H1 (cell line): ENCODE measurements at regions not wholly inside any gene's neighbourhood (a gene's known extent, or its start where the extent isn't known, plus 50 kb on each side); places are given as distances from the start of the nearest gene placed in this dataset.

Source experiments
- CTCF ChIA-PET: fragments of 300-600 bp; sonication (Branson Sonifier 250); formaldehyde crosslinking; loops from one replicate; lab custom pipeline; 2021; ENCODE audit not compliant: partially characterized antibody; lab: Charles Lee
- POLR2A ChIA-PET: fragments of 300-600 bp; sonication (Branson Sonifier 250); formaldehyde crosslinking; loops from one replicate; lab custom pipeline; 2021; ENCODE audit warnings: inconsistent platforms; ENCODE audit not compliant: partially characterized antibody; lab: Charles Lee
- DNase-seq, 2 experiments: peaks; one replicate each; pipeline versions ENCODE4 v3.0.0 to v3.0.0-alpha.2; 2010 to 2022; ENCODE audit warnings: low spot score in 2 of 2, low read depth in 1 of 2, mixed read lengths in 1 of 2
- FAIRE-seq: peaks from 2 replicates; lab custom pipeline; 2011; peaks lifted over from hg19 to GRCh38; lab: Jason Lieb, UNC
- H2AFZ ChIP-seq: 2 replicates; pipeline ENCODE4 v1.8.1; 2012; ENCODE audit warnings: low read length, inconsistent platforms
- H2AK5ac ChIP-seq: 2 replicates; pipeline ENCODE4 v1.6.1; 2013; ENCODE audit warnings: low read depth, low read length
- H2BK120ac ChIP-seq: replicated peaks from 2 replicates; pipeline ENCODE3; 2013; ENCODE audit warnings: low read depth, low read length, inconsistent platforms
- H2BK12ac ChIP-seq: 2 replicates; pipeline ENCODE4 v1.6.1; 2013; ENCODE audit warnings: low read depth, low read length
- H2BK15ac ChIP-seq: 2 replicates; pipeline ENCODE4 v1.6.1; 2013; ENCODE audit warnings: low read length
- H2BK20ac ChIP-seq: 2 replicates; pipeline ENCODE4 v1.6.1; 2013; ENCODE audit warnings: low read length
- H2BK5ac ChIP-seq: 2 replicates; pipeline ENCODE4 v1.6.1; 2013; ENCODE audit warnings: low read depth, low read length
- H3K14ac ChIP-seq: 2 replicates; pipeline ENCODE4 v1.6.1; 2013; ENCODE audit warnings: inconsistent platforms; ENCODE audit not compliant: insufficient read length
- H3K18ac ChIP-seq: 2 replicates; pipeline ENCODE4 v1.6.1; 2013; ENCODE audit warnings: low read length; ENCODE audit errors: extremely low read depth
- H3K23ac ChIP-seq: 2 replicates; pipeline ENCODE4 v1.6.1; 2013; ENCODE audit warnings: inconsistent platforms; ENCODE audit not compliant: insufficient read length
- H3K23me2 ChIP-seq: 2 replicates; pipeline ENCODE4 v1.6.1; 2013; ENCODE audit warnings: low read depth, low read length
- H3K27ac ChIP-seq: 2 replicates; pipeline ENCODE4 v1.6.1; 2011; ENCODE audit warnings: low read depth, low read length, inconsistent platforms
- H3K27me3 ChIP-seq, 4 experiments: replicated peaks in 1 of 4; 1 replicate in 1 of 4; 2 replicates in 3 of 4; pipeline versions ENCODE4 v1.6.1 to v1.8.1; 2011 to 2013; ENCODE audit warnings: low read length in 3 of 4, mild to moderate bottlenecking in 3 of 4, inconsistent platforms in 2 of 4, mixed read lengths in 2 of 4, moderate library complexity in 1 of 4; ENCODE audit not compliant: control insufficient read depth in 3 of 4, insufficient read depth in 3 of 4; ENCODE audit errors: extremely low read depth in 1 of 4
- H3K36me3 ChIP-seq, 4 experiments: 2 replicates each; pipeline versions ENCODE4 v1.6.1 to v1.8.1; 2011 to 2013; ENCODE audit warnings: mild to moderate bottlenecking in 4 of 4, low read length in 3 of 4, moderate library complexity in 2 of 4, control low read depth in 1 of 4, inconsistent platforms in 1 of 4; ENCODE audit not compliant: insufficient read depth in 4 of 4, control insufficient read depth in 2 of 4
- H3K4ac ChIP-seq: replicated peaks from 2 replicates; pipeline ENCODE3; 2013; ENCODE audit warnings: low read length, low read depth, mixed read lengths, inconsistent platforms; ENCODE audit not compliant: insufficient read length
- H3K4me1 ChIP-seq, 4 experiments: replicated peaks in 1 of 4; 1 replicate in 1 of 4; 2 replicates in 3 of 4; pipeline versions ENCODE4 v1.6.1 to v1.8.1; 2011 to 2013; ENCODE audit warnings: low read length in 3 of 4, inconsistent platforms in 2 of 4, mixed read lengths in 1 of 4; ENCODE audit not compliant: insufficient read depth in 4 of 4, control insufficient read depth in 3 of 4
- H3K4me2 ChIP-seq, 2 experiments: 2 replicates each; pipeline versions ENCODE4 v1.6.1 to v1.8.1; 2011 to 2013; ENCODE audit warnings: low read depth in 2 of 2, low read length in 2 of 2, control low read depth in 1 of 2, inconsistent platforms in 1 of 2, mild to moderate bottlenecking in 1 of 2; ENCODE audit not compliant: insufficient read depth in 1 of 2
- H3K4me3 ChIP-seq, 4 experiments: fragments of 200-600, 300-600 bp in 1 of 4; sonication (generic), shearing (Covaris generic), sonication (Bioruptor Twin) in 1 of 4; 2 replicates each; pipeline versions ENCODE4 v1.5.1 to v1.8.1; 2011 to 2016; ENCODE audit warnings: low read length in 4 of 4, low read depth in 3 of 4, control low read depth in 2 of 4, inconsistent platforms in 2 of 4, mild to moderate bottlenecking in 2 of 4, mixed read lengths in 1 of 4, moderate library complexity in 1 of 4; ENCODE audit not compliant: insufficient read depth in 2 of 4; ENCODE audit errors: extremely low read depth in 1 of 4
- H3K56ac ChIP-seq: replicated peaks from 2 replicates; pipeline ENCODE3; 2013; ENCODE audit warnings: low read depth, mild to moderate bottlenecking, mixed read lengths, low read length, inconsistent platforms; ENCODE audit not compliant: insufficient read length
- H3K79me1 ChIP-seq: 2 replicates; pipeline ENCODE4 v1.6.1; 2013; ENCODE audit warnings: low read depth, low read length, control low read depth
- H3K79me2 ChIP-seq, 2 experiments: 2 replicates each; pipeline versions ENCODE4 v1.6.1 to v1.8.1; 2012 to 2013; ENCODE audit warnings: low read length in 2 of 2, mild to moderate bottlenecking in 2 of 2, inconsistent platforms in 1 of 2; ENCODE audit not compliant: insufficient read depth in 2 of 2, control insufficient read depth in 1 of 2
- H3K9ac ChIP-seq, 4 experiments: replicated peaks in 1 of 4; 1 replicate in 1 of 4; 2 replicates in 3 of 4; pipeline versions ENCODE4 v1.6.1 to v1.8.1; 2011 to 2013; ENCODE audit warnings: low read depth in 3 of 4, low read length in 3 of 4, control low read depth in 2 of 4, mild to moderate bottlenecking in 2 of 4, moderate library complexity in 2 of 4, inconsistent platforms in 1 of 4; ENCODE audit errors: extremely low read depth in 1 of 4
- H3K9me3 ChIP-seq, 2 experiments: 2 replicates each; pipeline versions ENCODE4 v1.6.1 to v1.8.1; 2012 to 2013; ENCODE audit warnings: mild to moderate bottlenecking in 2 of 2, moderate library complexity in 2 of 2, control low read depth in 1 of 2, inconsistent platforms in 1 of 2, low read depth in 1 of 2, low read length in 1 of 2, mixed read lengths in 1 of 2; ENCODE audit not compliant: insufficient read depth in 2 of 2
- H4K20me1 ChIP-seq, 2 experiments: replicated peaks in 1 of 2; 2 replicates each; pipeline versions ENCODE3 to v1.8.1; 2011 to 2013; ENCODE audit warnings: inconsistent platforms in 2 of 2, low read length in 2 of 2, mild to moderate bottlenecking in 1 of 2; ENCODE audit not compliant: insufficient read depth in 2 of 2, control insufficient read depth in 1 of 2
- H4K5ac ChIP-seq: 2 replicates; pipeline ENCODE4 v1.6.1; 2013; ENCODE audit warnings: low read length, low read depth, mixed read lengths, inconsistent platforms; ENCODE audit not compliant: insufficient read length
- H4K8ac ChIP-seq: 2 replicates; pipeline ENCODE4 v1.8.0; 2013; ENCODE audit warnings: mild to moderate bottlenecking, moderate library complexity, low read length, inconsistent platforms; ENCODE audit not compliant: insufficient read depth; ENCODE audit errors: extremely low read depth
- H4K91ac ChIP-seq: replicated peaks from 2 replicates; pipeline ENCODE3; 2013; ENCODE audit warnings: low read length, mixed read lengths, inconsistent platforms; ENCODE audit not compliant: insufficient read length
- ATF3 ChIP-seq: IDR thresholded peaks from 2 replicates; pipeline ENCODE4 v1.6.1; 2011; ENCODE audit warnings: low read depth, mild to moderate bottlenecking, low read length; ENCODE audit not compliant: insufficient read depth
- BACH1 ChIP-seq: IDR thresholded peaks from 2 replicates; pipeline ENCODE4 v1.6.1; 2012; ENCODE audit warnings: low read length, improper control_type of control experiment
- CBX5 ChIP-seq: fragments of 300-800, 300-1000 bp; sonication (generic); IDR thresholded peaks from 2 replicates; pipeline ENCODE4 v1.7.1; 2016; ENCODE audit warnings: antibody characterized with exemption, low read length, low read depth
- E2F6 ChIP-seq: IDR thresholded peaks from 2 replicates; pipeline ENCODE4 v1.6.1; 2012; ENCODE audit warnings: inconsistent platforms
- JUND ChIP-seq: IDR thresholded peaks from 2 replicates; pipeline ENCODE4 v1.6.1; 2011; ENCODE audit warnings: mild to moderate bottlenecking, improper control_type of control experiment, low read length
- NRF1 ChIP-seq: IDR thresholded peaks from 2 replicates; pipeline ENCODE4 v1.6.1; 2011; ENCODE audit warnings: mild to moderate bottlenecking, low read depth, low read length, improper control_type of control experiment
- POLR2AphosphoS5 ChIP-seq: IDR thresholded peaks from 2 replicates; pipeline ENCODE4 v1.6.1; 2011; ENCODE audit warnings: low read depth, low read length
- POU5F1 ChIP-seq: IDR thresholded peaks from 2 replicates; pipeline ENCODE4 v1.6.1; 2011; ENCODE audit warnings: low read depth, mild to moderate bottlenecking, low read length, moderate library complexity
- SAP30 ChIP-seq: fragments of 300-600 bp; sonication (generic); IDR thresholded peaks from 2 replicates; pipeline ENCODE4 v1.7.1; 2012; ENCODE audit warnings: low read length, moderate library complexity, mild to moderate bottlenecking, inconsistent platforms; ENCODE audit not compliant: insufficient read depth, insufficient replicate concordance
- SIRT6 ChIP-seq: IDR thresholded peaks from one replicate; pipeline ENCODE4 v1.7.1; 2012; ENCODE audit warnings: low read length, inconsistent platforms
- SP4 ChIP-seq: IDR thresholded peaks from 2 replicates; pipeline ENCODE4 v1.6.1; 2012; ENCODE audit warnings: low read length, inconsistent platforms
- TBP ChIP-seq: IDR thresholded peaks from 2 replicates; pipeline ENCODE4 v1.6.1; 2011; ENCODE audit warnings: low read depth, low read length, improper control_type of control experiment
- TCF12 ChIP-seq: IDR thresholded peaks from 2 replicates; pipeline ENCODE4 v1.6.1; 2011; ENCODE audit warnings: low read depth, mild to moderate bottlenecking, low read length
- USF2 ChIP-seq: IDR thresholded peaks from 2 replicates; pipeline ENCODE4 v1.6.1; 2011; ENCODE audit warnings: low read length, improper control_type of control experiment
- WGBS, 2 experiments: shearing (Covaris generic) in 1 of 2; methylation state at CpG; one replicate each; pipeline versions ENCODE4 v1.1.6 to v1.1.7; 2013 to 2015; ENCODE audit warnings: low lambda C conversion rate in 2 of 2, mixed read lengths in 2 of 2, inconsistent platforms in 1 of 2, low coverage in 1 of 2, missing lambda C conversion rate in 1 of 2; ENCODE audit not compliant: insufficient replicate concordance in 2 of 2, insufficient coverage in 1 of 2, insufficient read length in 1 of 2; ENCODE audit errors: extremely low coverage in 1 of 2, missing lambda C conversion rate in 1 of 2; 5-methylcytosine and 5-hydroxymethylcytosine counted together

- no peaks in the 10 kb centered on the region for H3K9me3 ChIP-seq
- H3K4me1 ChIP-seq, result no peaks in the 10 kb centered on the region; a peak in 1 of 7 replicates
- no peak for FAIRE-seq
- TF ChIP-seq POLR2AphosphoS5 (no peak), NRF1 (no peak), TBP (no peak), CBX5 (no peak), POU5F1 (no peak), USF2 (no peak), JUND (no peak), ATF3 (no peak), SAP30 (no peak), TCF12 (no peak), SP4 (no peak), SIRT6 (no peak), BACH1 (no peak), E2F6 (no peak)
Measured at GRCh38 chr18:10170375-10170774, 256.6 kb downstream of the VAPA start.

More at GRCh38 chr18:10170375-10170774, 256.6 kb downstream of the VAPA start:
- Histone ChIP-seq H2BK5ac (no peak overlapping the region), H3K4ac (no peak overlapping the region), H3K36me3 (no peaks in the 10 kb centered on the region), H3K14ac (no peak overlapping the region), H2BK120ac (no peak overlapping the region), H3K9ac (no peak overlapping the region), H2AK5ac (no peak overlapping the region), H2BK12ac (no peak overlapping the region), H2BK20ac (no peak overlapping the region), H2BK15ac (no peak overlapping the region), H3K79me2 (no peaks in the 10 kb centered on the region), H3K4me3 (no peak overlapping the region), H4K5ac (no peak overlapping the region), H4K91ac (no peak overlapping the region), H3K23ac (no peak overlapping the region), H3K23me2 (no peaks in the 10 kb centered on the region), H3K79me1 (no peaks in the 10 kb centered on the region), H4K8ac (no peak overlapping the region), H4K20me1 (no peaks in the 10 kb centered on the region), H3K4me2 (no peak overlapping the region), H3K18ac (no peak overlapping the region), H2AFZ (peak overlapping the region; percentile 51; the same call in 1 of the 2 replicates), H3K27me3 (no peaks in the 10 kb centered on the region), H3K27ac (no peak overlapping the region), H3K56ac (no peak overlapping the region)
- ChIA-PET POLR2A (no interaction called here), CTCF (no interaction called here)
- WGBS, 2 experiments, result 84% methylated on average over 5 of the region's 5 CpGs; no CpG with 5 or more reads in 1 of the 2 experiments
- DNase-seq, result no peak
